Peyer's patch (tissue), 4 donors: ENCODE measurements at regions not wholly inside any gene's neighbourhood (a gene's known extent, or its start where the extent isn't known, plus 50 kb on each side); places are given as distances from the start of the nearest gene placed in this dataset.
A peak's percentile ranks its signal among the peaks of the same experiment; 100 is the strongest.

Source experiments
- DNase-seq, 3 donors: peaks; one replicate each; pipeline ENCODE4 v3.0.0-alpha.2; 2017 to 2019
- H3K27ac ChIP-seq, 4 donors: fragments of 200-600 bp; sonication (generic); one replicate each; pipeline ENCODE4 v1.5.1; 2016 to 2019
- H3K27me3 ChIP-seq, 2 donors: fragments of 200-600 bp; sonication (generic); one replicate each; pipeline ENCODE4 v1.5.1; 2019
- H3K36me3 ChIP-seq, 3 donors: fragments of 200-600 bp; sonication (generic); one replicate each; pipeline ENCODE4 v1.5.1; 2016 to 2019
- H3K4me1 ChIP-seq, 4 donors: fragments of 200-600 bp; sonication (generic); one replicate each; pipeline ENCODE4 v1.5.1; 2016 to 2019
- H3K4me3 ChIP-seq, 4 donors: fragments of 200-600 bp; sonication (generic); 1 replicate in 3 of 4; 2 replicates in 1 of 4; pipeline ENCODE4 v1.5.1; 2016 to 2019; ENCODE audit warnings: mild to moderate bottlenecking in 1 of 4
- H3K9me3 ChIP-seq, 4 donors: fragments of 200-600 bp; sonication (generic); one replicate each; pipeline ENCODE4 v1.5.1; 2016 to 2019; ENCODE audit warnings: mild to moderate bottlenecking in 1 of 4
- POLR2A ChIP-seq, 2 donors: fragments of 450-650 bp; IDR thresholded peaks; one replicate each; pipeline ENCODE4 v1.5.1; 2017; ENCODE audit warnings: antibody characterized with exemption in 2 of 2, mild to moderate bottlenecking in 2 of 2, moderate library complexity in 2 of 2
- TF ChIP-seq, protein P1 (sequence below), 6 experiments: fragments of 450-650 bp in 4 of 6; fragments of 200-600 bp in 2 of 6; sonication (generic) in 1 of 6; IDR thresholded peaks; one replicate each; pipeline ENCODE4 v1.5.1; 2017 to 2019; ENCODE audit warnings: antibody characterized with exemption in 6 of 6, mild to moderate bottlenecking in 3 of 6, moderate library complexity in 1 of 6

- Histone ChIP-seq H3K9me3 (no peaks in the 10 kb centered on the region), H3K4me1 (no peaks in the 10 kb centered on the region), H3K27me3 (no peaks in the 10 kb centered on the region), H3K27ac (no peak overlapping the region), H3K36me3 (no peaks in the 10 kb centered on the region), H3K4me3 (no peak overlapping the region)
- DNase-seq: no peak
- no peak for TF ChIP-seq POLR2A (IDR thresholded peaks at IDR 0.05)
- TF ChIP-seq, protein P1, sequence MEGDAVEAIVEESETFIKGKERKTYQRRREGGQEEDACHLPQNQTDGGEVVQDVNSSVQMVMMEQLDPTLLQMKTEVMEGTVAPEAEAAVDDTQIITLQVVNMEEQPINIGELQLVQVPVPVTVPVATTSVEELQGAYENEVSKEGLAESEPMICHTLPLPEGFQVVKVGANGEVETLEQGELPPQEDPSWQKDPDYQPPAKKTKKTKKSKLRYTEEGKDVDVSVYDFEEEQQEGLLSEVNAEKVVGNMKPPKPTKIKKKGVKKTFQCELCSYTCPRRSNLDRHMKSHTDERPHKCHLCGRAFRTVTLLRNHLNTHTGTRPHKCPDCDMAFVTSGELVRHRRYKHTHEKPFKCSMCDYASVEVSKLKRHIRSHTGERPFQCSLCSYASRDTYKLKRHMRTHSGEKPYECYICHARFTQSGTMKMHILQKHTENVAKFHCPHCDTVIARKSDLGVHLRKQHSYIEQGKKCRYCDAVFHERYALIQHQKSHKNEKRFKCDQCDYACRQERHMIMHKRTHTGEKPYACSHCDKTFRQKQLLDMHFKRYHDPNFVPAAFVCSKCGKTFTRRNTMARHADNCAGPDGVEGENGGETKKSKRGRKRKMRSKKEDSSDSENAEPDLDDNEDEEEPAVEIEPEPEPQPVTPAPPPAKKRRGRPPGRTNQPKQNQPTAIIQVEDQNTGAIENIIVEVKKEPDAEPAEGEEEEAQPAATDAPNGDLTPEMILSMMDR (IDR thresholded peaks at IDR 0.05): no peak
These were observed 303.9 kb downstream of the C16orf95 start for GRCh38 chr16:87012954-87013938.

- H3K9me3 ChIP-seq: no peaks in the 10 kb centered on the region
- H3K4me1 ChIP-seq: no peaks in the 10 kb centered on the region
- H3K27ac ChIP-seq: no peak overlapping the region
- no peaks in the 10 kb centered on the region for H3K27me3 ChIP-seq
- TF ChIP-seq, protein P1 (IDR thresholded peaks at IDR 0.05): no peak
- TF ChIP-seq POLR2A (IDR thresholded peaks at IDR 0.05): no peak
- H3K36me3 ChIP-seq: no peaks in the 10 kb centered on the region
- no peak overlapping the region for H3K4me3 ChIP-seq
- DNase-seq: no peak
These were observed 303.1 kb downstream of the C16orf95 start for GRCh38 chr16:87014112-87014511.

- Histone ChIP-seq H3K4me1 (no peaks in the 10 kb centered on the region), H3K4me3 (no peak overlapping the region), H3K9me3 (no peaks in the 10 kb centered on the region), H3K36me3 (no peaks in the 10 kb centered on the region), H3K27ac (no peak overlapping the region), H3K27me3 (no peaks in the 10 kb centered on the region)
- TF ChIP-seq POLR2A (IDR thresholded peaks at IDR 0.05): no peak
- TF ChIP-seq, protein P1 (IDR thresholded peaks at IDR 0.05): no peak
- DNase-seq: no peak
These were observed 302.2 kb downstream of the C16orf95 start for GRCh38 chr16:87015021-87015420.

DNA sequence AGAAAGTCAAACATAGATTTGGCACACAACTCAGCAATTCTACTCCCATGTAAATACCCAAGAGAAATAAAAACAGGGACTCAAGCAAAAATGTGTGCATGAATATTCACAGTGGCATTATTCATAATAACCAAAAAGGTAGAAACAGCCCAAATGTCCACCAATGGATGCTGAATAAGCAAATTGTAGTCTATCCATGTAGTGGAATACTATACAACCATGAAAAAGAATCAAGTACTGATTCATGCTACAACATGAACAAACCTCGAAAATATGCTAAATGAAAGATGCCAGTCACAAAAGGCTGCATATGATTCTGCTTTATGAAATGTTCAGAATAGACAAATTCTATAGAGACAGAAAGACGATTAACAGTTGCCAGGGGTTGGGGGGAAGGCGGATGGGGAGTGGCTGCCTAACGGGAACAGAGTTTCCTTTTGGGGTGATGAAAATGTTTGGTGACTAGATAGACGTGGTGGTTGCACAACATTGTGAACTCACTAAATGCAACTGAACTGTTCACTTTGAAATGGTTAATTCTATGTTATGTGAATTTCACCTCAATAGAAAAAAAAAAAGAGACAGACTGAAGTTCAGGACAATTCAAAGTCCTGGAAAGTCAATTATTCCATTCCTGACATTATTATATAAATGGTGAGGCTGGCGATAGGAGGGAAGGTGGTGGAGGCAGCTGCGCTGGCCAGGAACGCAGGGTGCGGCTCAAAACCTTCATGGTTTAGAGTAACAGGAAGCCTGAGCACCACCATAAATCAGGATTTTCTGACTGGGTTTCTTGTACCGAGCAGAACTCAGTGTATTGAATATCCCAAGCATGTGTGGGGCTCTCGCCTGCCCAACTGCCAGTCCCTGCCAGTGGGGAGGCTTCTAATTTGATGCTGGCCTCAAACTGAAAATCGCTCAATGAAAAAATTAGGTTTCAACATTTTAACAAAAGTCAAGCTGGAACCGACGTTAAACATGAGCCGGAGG is 300.9 kb downstream of the C16orf95 start:
- H3K27me3 ChIP-seq: no peaks in the 10 kb centered on the region
- H3K4me1 ChIP-seq: no peaks in the 10 kb centered on the region
- no peak overlapping the region for H3K4me3 ChIP-seq
- H3K36me3 ChIP-seq: no peaks in the 10 kb centered on the region
- TF ChIP-seq POLR2A (IDR thresholded peaks at IDR 0.05): no peak
- TF ChIP-seq, protein P1 (IDR thresholded peaks at IDR 0.05): no peak
- no peaks in the 10 kb centered on the region for H3K9me3 ChIP-seq
- no peak overlapping the region for H3K27ac ChIP-seq
- no peak for DNase-seq

DNA sequence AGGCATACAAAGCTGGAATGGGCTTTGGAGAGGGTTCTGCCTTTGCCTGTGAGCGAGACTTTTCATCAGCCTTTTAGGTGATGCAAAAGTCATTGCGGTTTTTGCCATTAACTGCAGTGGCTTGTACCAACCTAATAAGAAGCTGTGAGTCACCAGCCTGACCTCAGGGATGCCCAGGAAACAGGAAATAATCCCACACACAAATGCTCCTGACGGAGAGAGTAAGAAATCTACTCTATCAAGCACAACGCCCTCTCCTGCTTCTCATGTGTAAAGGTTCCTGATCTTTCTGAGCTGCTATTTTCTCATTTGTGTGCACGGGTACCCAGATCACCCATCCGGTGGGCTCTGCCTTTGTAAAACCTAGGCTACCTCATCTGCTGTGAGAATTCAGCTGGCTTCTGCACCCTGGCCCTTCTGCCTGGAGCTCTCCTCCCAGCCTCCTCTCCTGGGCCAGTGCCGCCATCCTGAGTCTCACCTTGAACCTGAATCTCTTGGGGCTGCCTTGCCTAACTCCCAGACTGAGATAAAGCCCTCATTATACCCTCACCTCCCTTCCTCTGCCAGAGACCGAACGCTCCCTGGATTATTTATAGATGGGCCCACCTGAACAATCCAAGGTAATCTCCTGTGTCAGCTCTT is 299.7 kb downstream of the C16orf95 start:
- H3K27ac ChIP-seq: no peak overlapping the region
- H3K36me3 ChIP-seq: no peaks in the 10 kb centered on the region
- no peak for DNase-seq
- no peaks in the 10 kb centered on the region for H3K27me3 ChIP-seq
- TF ChIP-seq POLR2A (IDR thresholded peaks at IDR 0.05): no peak
- TF ChIP-seq, protein P1 (IDR thresholded peaks at IDR 0.05): peak in 1 of 6 experiments; percentile 8
- no peak overlapping the region for H3K4me3 ChIP-seq
- no peaks in the 10 kb centered on the region for H3K9me3 ChIP-seq
- no peaks in the 10 kb centered on the region for H3K4me1 ChIP-seq
